NCI-H526 treated with DMSO at 0.1 percent for 48 hours (cell line): ENCODE measurements at regions not wholly inside any gene's neighbourhood (a gene's known extent, or its start where the extent isn't known, plus 50 kb on each side); places are given as distances from the start of the nearest gene placed in this dataset.
A peak's percentile ranks its signal among the peaks of the same experiment; 100 is the strongest.
"Not testable (repeated sequence)": the region's sequence is repeated elsewhere in the genome, so short reads cannot be mapped to it uniquely, and the experiment has no call there.

Source experiments
- DNase-seq: peaks from one replicate; lab custom pipeline; 2025; lab: John Stamatoyannopoulos, UW

- DNase-seq: no peak
Observed at GRCh38 chr18:961644-962355, 57.1 kb downstream of the ADCYAP1 start.

- no peak for DNase-seq
Observed at GRCh38 chr18:963276-963675, 58.6 kb downstream of the ADCYAP1 start.

GRCh38 chr18:965921-966758 is 61.5 kb downstream of the ADCYAP1 start:
- DNase-seq: no peak

GRCh38 chr18:966759-967576 is 62.3 kb downstream of the ADCYAP1 start:
- no peak for DNase-seq

GRCh38 chr18:968910-969309 is 64.2 kb downstream of the ADCYAP1 start:
- not testable (repeated sequence) for DNase-seq

GRCh38 chr18:969311-969710 is 64.6 kb downstream of the ADCYAP1 start:
- not testable (repeated sequence) for DNase-seq

GRCh38 chr18:974606-975005 is 69.9 kb downstream of the ADCYAP1 start:
- DNase-seq: not testable (repeated sequence)

GRCh38 chr18:976393-977128 is 71.9 kb downstream of the ADCYAP1 start:
- not testable (repeated sequence) for DNase-seq

GRCh38 chr18:977327-977726 is 72.7 kb downstream of the ADCYAP1 start:
- DNase-seq: not testable (repeated sequence)

GRCh38 chr18:977732-978131 is 73.1 kb downstream of the ADCYAP1 start:
- DNase-seq: not testable (repeated sequence)

- DNase-seq: no peak
Observed at GRCh38 chr18:980586-980985, 75.9 kb downstream of the ADCYAP1 start.

- no peak for DNase-seq
Observed at GRCh38 chr18:984004-984403, 79.3 kb downstream of the ADCYAP1 start.

GRCh38 chr18:985212-985661 is 80.6 kb downstream of the ADCYAP1 start:
- peak; percentile 84 for DNase-seq

GRCh38 chr18:986051-986450 is 81.4 kb downstream of the ADCYAP1 start:
- no peak for DNase-seq

GRCh38 chr18:986552-986951 is 81.9 kb downstream of the ADCYAP1 start:
- no peak for DNase-seq

GRCh38 chr18:987325-988186 is 82.9 kb downstream of the ADCYAP1 start:
- DNase-seq: no peak

- DNase-seq: no peak
Observed at GRCh38 chr18:989425-989824, 84.8 kb downstream of the ADCYAP1 start.

GRCh38 chr18:990197-990596 is 85.5 kb downstream of the ADCYAP1 start:
- DNase-seq: no peak

- DNase-seq: no peak
Observed at GRCh38 chr18:991441-991840, 86.8 kb downstream of the ADCYAP1 start.

- no peak for DNase-seq
Observed at GRCh38 chr18:993560-993959, 88.9 kb downstream of the ADCYAP1 start.

- no peak for DNase-seq
Observed at GRCh38 chr18:995629-996028, 91.0 kb downstream of the ADCYAP1 start.
